Heart right ventricle (tissue), 16 donors: ENCODE measurements at regions not wholly inside any gene's neighbourhood (a gene's known extent, or its start where the extent isn't known, plus 50 kb on each side); places are given as distances from the start of the nearest gene placed in this dataset.

Source experiments
- ATAC-seq, 8 donors: fragments of 200-7000 bp; cut with Tn5 transposase; one replicate each; pipeline ENCODE4 v1.9.1; 2020; ENCODE audit warnings: mild to moderate bottlenecking in 8 of 8, moderate library complexity in 8 of 8, moderate number of reproducible peaks in 1 of 8
- DNase-seq, 2 donors: peaks; one replicate each; pipeline ENCODE4 v3.0.0-alpha.2; 2020
- H3K27ac ChIP-seq, 10 donors: fragments of 200-600 bp; sonication (generic) in 2 of 10; one replicate each; pipeline versions ENCODE4 v1.5.0 to v1.8.0; 2020 to 2022; ENCODE audit warnings: mild to moderate bottlenecking in 3 of 10
- H3K27me3 ChIP-seq, 7 donors: fragments of 200-600 bp; one replicate each; pipeline ENCODE4 v1.8.0; 2021 to 2022; ENCODE audit warnings: mild to moderate bottlenecking in 2 of 7
- H3K36me3 ChIP-seq, 9 donors: fragments of 200-600 bp; sonication (generic) in 1 of 9; one replicate each; pipeline versions ENCODE4 v1.5.0 to v1.8.0; 2020 to 2022; ENCODE audit warnings: mild to moderate bottlenecking in 2 of 9
- H3K4me1 ChIP-seq, 9 donors: fragments of 200-600 bp; sonication (generic) in 1 of 9; one replicate each; pipeline versions ENCODE4 v1.5.0 to v1.8.0; 2020 to 2022; ENCODE audit warnings: mild to moderate bottlenecking in 4 of 9
- H3K4me3 ChIP-seq, 10 donors: fragments of 200-600 bp; sonication (generic) in 2 of 10; one replicate each; pipeline versions ENCODE4 v1.5.0 to v1.8.0; 2020 to 2022; ENCODE audit warnings: mild to moderate bottlenecking in 7 of 10, moderate library complexity in 2 of 10
- H3K9me3 ChIP-seq, 11 donors: fragments of 200-600 bp in 10 of 11; sonication (generic) in 2 of 11; one replicate each; pipeline versions ENCODE4 v1.5.0 to v1.8.0; 2013 to 2022; ENCODE audit warnings: mild to moderate bottlenecking in 2 of 11, control low read depth in 1 of 11, moderate library complexity in 1 of 11
- WGBS, 2 donors: extraction: QIAGEN DNeasy Blood & Tissue Kit; methylation state at CpG; one replicate each; pipeline ENCODE4 v1.1.7; 2013; ENCODE audit warnings: inconsistent platforms in 1 of 2; 5-methylcytosine and 5-hydroxymethylcytosine counted together
- intact Hi-C, 10 donors: fragments of 100-400 bp; cut with DNase I; formaldehyde crosslinking; loops; one replicate each; pipeline versions ENCODE4 v1.11.1 to v1.14.2; 2022
- TF ChIP-seq, protein P1 (sequence below), 9 donors: fragments of 200-600 bp; sonication (generic) in 2 of 9; IDR thresholded peaks; one replicate each; pipeline versions ENCODE4 v1.5.0 to v1.8.0; 2021 to 2022; ENCODE audit warnings: antibody characterized with exemption in 9 of 9, mild to moderate bottlenecking in 5 of 9, moderate library complexity in 1 of 9
- donor health status: Arrhythmogenic right ventricular cardiomyopathy.
- donor health status: ischemic (EF 13 %, LVEDD 7.1; RV severe dilation, severe dysfunction).
- donor health status: healthy with polysubstance abuse.
- donor health status: DM: no; HTN: yes; CAD: no.
- donor health status: DM: no; HTN: no; CAD: no.
- donor health status: ischemic (EF 25% LVEDD 6.9; RV normal size, moderate dysfunction).
- donor health status: ischemic (EF 25% LVEDD 5.7; RV mildly dilated, moderate dysfunction).
- donor health status: healthy.
- donor health status: DM: yes; HTN: yes; CAD: no.
- donor health status: Ischemic cardiomyopathy.
- donor health status: ischemic (EF 35%, LVEDD 5.7; RV mildly dilated, moderate dysfunction).
- donor health status: nonischemic (EF 11% LVEDD 7.7; RV severe dilation, severe dysfunction).
- donor health status: DM: yes; HTN: yes; CAD: no.
- donor health status: PGD.
- donor health status: ischemic (EF 29% LVEDD 5.4; RV normal size, mild dysfunction).
- donor health status: nonischemic (EF 23%, LVEDD 6.1; RV moderate dilation, normal function).

DNA sequence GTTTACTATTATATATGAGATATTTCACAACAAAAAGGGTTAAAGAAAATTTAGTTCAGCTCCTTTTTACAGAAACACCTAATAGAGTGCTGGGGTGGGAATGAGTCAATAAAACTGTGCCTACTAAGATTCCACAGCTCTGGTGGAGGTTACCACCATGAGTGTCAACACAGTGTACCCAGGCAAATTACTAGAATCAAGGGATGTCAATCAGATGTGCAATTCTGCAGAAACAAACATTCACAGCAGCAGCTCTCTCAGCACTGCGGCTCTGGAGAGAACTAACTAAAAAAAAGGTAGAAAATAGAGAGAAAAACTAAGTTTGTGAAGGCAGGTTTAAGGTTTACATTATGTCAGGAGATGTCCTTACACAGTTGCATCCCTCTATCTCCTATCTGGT is 1313.0 kb downstream of the MAT2B start:
- WGBS, 2 donors: 57 to 65% methylated on average over 1 of the region's 1 CpG
- intact Hi-C loops: no loop called here
- Histone ChIP-seq H3K4me1 (no peaks in the 10 kb centered on the region), H3K27ac (no peak overlapping the region), H3K4me3 (no peak overlapping the region), H3K36me3 (no peaks in the 10 kb centered on the region), H3K9me3 (no peaks in the 10 kb centered on the region), H3K27me3 (no peaks in the 10 kb centered on the region)
- DNase-seq (no peak), ATAC-seq (no peak)
- TF ChIP-seq, protein P1, sequence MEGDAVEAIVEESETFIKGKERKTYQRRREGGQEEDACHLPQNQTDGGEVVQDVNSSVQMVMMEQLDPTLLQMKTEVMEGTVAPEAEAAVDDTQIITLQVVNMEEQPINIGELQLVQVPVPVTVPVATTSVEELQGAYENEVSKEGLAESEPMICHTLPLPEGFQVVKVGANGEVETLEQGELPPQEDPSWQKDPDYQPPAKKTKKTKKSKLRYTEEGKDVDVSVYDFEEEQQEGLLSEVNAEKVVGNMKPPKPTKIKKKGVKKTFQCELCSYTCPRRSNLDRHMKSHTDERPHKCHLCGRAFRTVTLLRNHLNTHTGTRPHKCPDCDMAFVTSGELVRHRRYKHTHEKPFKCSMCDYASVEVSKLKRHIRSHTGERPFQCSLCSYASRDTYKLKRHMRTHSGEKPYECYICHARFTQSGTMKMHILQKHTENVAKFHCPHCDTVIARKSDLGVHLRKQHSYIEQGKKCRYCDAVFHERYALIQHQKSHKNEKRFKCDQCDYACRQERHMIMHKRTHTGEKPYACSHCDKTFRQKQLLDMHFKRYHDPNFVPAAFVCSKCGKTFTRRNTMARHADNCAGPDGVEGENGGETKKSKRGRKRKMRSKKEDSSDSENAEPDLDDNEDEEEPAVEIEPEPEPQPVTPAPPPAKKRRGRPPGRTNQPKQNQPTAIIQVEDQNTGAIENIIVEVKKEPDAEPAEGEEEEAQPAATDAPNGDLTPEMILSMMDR (IDR thresholded peaks at IDR 0.05): no peak

GRCh38 chr5:164824671-164825070 is 1319.3 kb downstream of the MAT2B start:
- no peaks in the 10 kb centered on the region for H3K36me3 ChIP-seq
- ATAC-seq (no peak), DNase-seq (no peak)
- intact Hi-C loops: no loop called here
- TF ChIP-seq, protein P1 (IDR thresholded peaks at IDR 0.05): no peak
- no peaks in the 10 kb centered on the region for H3K27me3 ChIP-seq
- H3K9me3 ChIP-seq: no peaks in the 10 kb centered on the region
- H3K4me1 ChIP-seq: no peaks in the 10 kb centered on the region
- WGBS, 2 donors: 68 to 72% methylated on average over 6 of the region's 6 CpGs
- no peak overlapping the region for H3K4me3 ChIP-seq
- H3K27ac ChIP-seq: no peak overlapping the region

GRCh38 chr5:164832516-164832915 is 1327.1 kb downstream of the MAT2B start:
- H3K27me3 ChIP-seq: no peaks in the 10 kb centered on the region
- no peak overlapping the region for H3K27ac ChIP-seq
- DNase-seq (no peak), ATAC-seq (no peak)
- no peak overlapping the region for H3K4me3 ChIP-seq
- H3K4me1 ChIP-seq: no peaks in the 10 kb centered on the region
- intact Hi-C loops: no loop called here
- 46 to 63% methylated on average over 6 of the region's 6 CpGs for WGBS, 2 donors
- no peaks in the 10 kb centered on the region for H3K36me3 ChIP-seq
- TF ChIP-seq, protein P1 (IDR thresholded peaks at IDR 0.05): no peak
- H3K9me3 ChIP-seq: no peaks in the 10 kb centered on the region

DNA sequence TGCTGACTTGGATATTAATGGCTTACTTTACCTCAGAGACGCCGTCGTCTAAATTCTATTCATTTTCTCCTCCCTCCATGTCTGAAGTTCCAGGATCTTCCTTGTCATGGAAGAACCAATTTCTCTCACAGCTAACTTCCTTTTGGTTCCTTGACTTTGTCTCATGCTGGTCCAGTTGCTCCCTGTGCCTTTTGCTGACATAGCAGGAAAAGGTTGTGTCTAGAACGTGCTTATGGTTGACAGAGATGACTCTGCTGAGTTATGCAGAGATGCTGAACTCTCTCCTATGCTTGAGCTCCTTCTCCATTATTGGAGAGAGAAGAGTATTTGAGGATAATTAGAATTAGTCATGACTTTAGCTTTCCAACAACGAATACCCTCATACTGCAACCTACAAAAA is 1338.9 kb downstream of the MAT2B start:
- no peaks in the 10 kb centered on the region for H3K36me3 ChIP-seq
- TF ChIP-seq, protein P1 (IDR thresholded peaks at IDR 0.05): no peak
- no peaks in the 10 kb centered on the region for H3K27me3 ChIP-seq
- ATAC-seq (no peak), DNase-seq (no peak)
- H3K27ac ChIP-seq: no peak overlapping the region
- WGBS, 2 donors: 82 to 87% methylated on average over 5 of the region's 5 CpGs
- H3K4me1 ChIP-seq: no peaks in the 10 kb centered on the region
- no peak overlapping the region for H3K4me3 ChIP-seq
- intact Hi-C loops: no loop called here
- peaks cover 0 to 26% (median 0%) of the 10 kb centered on the region in 11 donors for H3K9me3 ChIP-seq

- TF ChIP-seq, protein P1 (IDR thresholded peaks at IDR 0.05): no peak
- no peak for ATAC-seq
- no peak for DNase-seq
- Histone ChIP-seq H3K27me3 (no peaks in the 10 kb centered on the region), H3K27ac (no peak overlapping the region), H3K4me3 (no peak overlapping the region), H3K9me3 (no peaks in the 10 kb centered on the region), H3K36me3 (no peaks in the 10 kb centered on the region), H3K4me1 (no peaks in the 10 kb centered on the region)
- intact Hi-C loops: no loop called here
- WGBS, 2 donors: 82 to 83% methylated on average over 2 of the region's 2 CpGs
Observed at GRCh38 chr5:164860896-164861295, 1355.5 kb downstream of the MAT2B start.
